ENCODE measurements at regions not wholly inside any gene's neighbourhood (a gene's known extent, or its start where the extent isn't known, plus 50 kb on each side); places are given as distances from the start of the nearest gene placed in this dataset.

- H3K27me3 Mint-ChIP-seq (ENCODE audit: low read depth), result no peaks in the 10 kb centered on the region
- H3K9me3 Mint-ChIP-seq, result peaks cover 8% of the 10 kb centered on the region
- H3K36me3 Mint-ChIP-seq (ENCODE audit: low read depth), result no peaks in the 10 kb centered on the region
Observed at GRCh38 chr1:5405263-5405662, 587.0 kb downstream of the NPHP4 start.

GRCh38 chr1:5404412-5405203 lies 587.6 kb downstream of the NPHP4 start:
- Mint-ChIP-seq H3K27ac (no peak overlapping the region), H3K4me1 (ENCODE audit: low read depth) (peaks cover 4% of the 10 kb centered on the region), H3K4me3 (no peak overlapping the region), H3K36me3 (ENCODE audit: low read depth) (no peaks in the 10 kb centered on the region), H3K9me3 (peaks cover 8% of the 10 kb centered on the region), H3K27me3 (ENCODE audit: low read depth) (no peaks in the 10 kb centered on the region)
- DNase-seq (ENCODE audit: low spot score), result no peak

More at GRCh38 chr1:5405263-5405662, 587.0 kb downstream of the NPHP4 start:
- Mint-ChIP-seq H3K4me3 (no peak overlapping the region), H3K4me1 (ENCODE audit: low read depth) (no peaks in the 10 kb centered on the region), H3K27ac (no peak overlapping the region)
- no peak for DNase-seq (ENCODE audit: low spot score)

- Mint-ChIP-seq H3K27ac (no peak overlapping the region), H3K4me3 (no peak overlapping the region), H3K9me3 (peaks cover 8% of the 10 kb centered on the region), H3K36me3 (ENCODE audit: low read depth) (no peaks in the 10 kb centered on the region), H3K4me1 (ENCODE audit: low read depth) (peaks cover 4% of the 10 kb centered on the region), H3K27me3 (ENCODE audit: low read depth) (no peaks in the 10 kb centered on the region)
- no peak for DNase-seq (ENCODE audit: low spot score)
Observed at GRCh38 chr1:5403935-5404334, 588.3 kb downstream of the NPHP4 start.

- H3K27me3 Mint-ChIP-seq (ENCODE audit: low read depth), result no peaks in the 10 kb centered on the region
- H3K36me3 Mint-ChIP-seq (ENCODE audit: low read depth), result no peaks in the 10 kb centered on the region
- no peaks in the 10 kb centered on the region for H3K9me3 Mint-ChIP-seq
- H3K27ac Mint-ChIP-seq, result no peak overlapping the region
- no peak for DNase-seq (ENCODE audit: low spot score)
- H3K4me3 Mint-ChIP-seq, result no peak overlapping the region
- peaks cover 4% of the 10 kb centered on the region for H3K4me1 Mint-ChIP-seq (ENCODE audit: low read depth)
Observed at GRCh38 chr1:5402618-5403017, 589.6 kb downstream of the NPHP4 start.

- no peaks in the 10 kb centered on the region for H3K36me3 Mint-ChIP-seq (ENCODE audit: low read depth)
- no peak overlapping the region for H3K27ac Mint-ChIP-seq
- no peak for DNase-seq (ENCODE audit: low spot score)
Observed at GRCh38 chr1:5399771-5400170, 592.5 kb downstream of the NPHP4 start.

GRCh38 chr1:5396593-5396992 lies 595.6 kb downstream of the NPHP4 start:
- peaks cover 6% of the 10 kb centered on the region for H3K9me3 Mint-ChIP-seq
- peaks cover 9% of the 10 kb centered on the region for H3K27me3 Mint-ChIP-seq (ENCODE audit: low read depth)
- H3K27ac Mint-ChIP-seq, result no peak overlapping the region
- DNase-seq (ENCODE audit: low spot score), result no peak
- no peak overlapping the region for H3K4me3 Mint-ChIP-seq
- H3K4me1 Mint-ChIP-seq (ENCODE audit: low read depth), result peaks cover 4% of the 10 kb centered on the region
- no peaks in the 10 kb centered on the region for H3K36me3 Mint-ChIP-seq (ENCODE audit: low read depth)

More at GRCh38 chr1:5399771-5400170, 592.5 kb downstream of the NPHP4 start:
- H3K9me3 Mint-ChIP-seq, result peaks cover 6% of the 10 kb centered on the region
- no peaks in the 10 kb centered on the region for H3K27me3 Mint-ChIP-seq (ENCODE audit: low read depth)
- H3K4me3 Mint-ChIP-seq, result no peak overlapping the region
- H3K4me1 Mint-ChIP-seq (ENCODE audit: low read depth), result peaks cover 4% of the 10 kb centered on the region

GRCh38 chr1:5394111-5394510 lies 598.1 kb downstream of the NPHP4 start:
- no peak for DNase-seq (ENCODE audit: low spot score)
- Mint-ChIP-seq H3K27ac (no peak overlapping the region), H3K27me3 (ENCODE audit: low read depth) (peaks cover 11% of the 10 kb centered on the region), H3K36me3 (ENCODE audit: low read depth) (no peaks in the 10 kb centered on the region), H3K4me1 (ENCODE audit: low read depth) (peaks cover 6% of the 10 kb centered on the region), H3K9me3 (peaks cover 6% of the 10 kb centered on the region), H3K4me3 (no peak overlapping the region)

GRCh38 chr1:5393603-5394002 lies 598.6 kb downstream of the NPHP4 start:
- Mint-ChIP-seq H3K4me1 (ENCODE audit: low read depth) (peaks cover 11% of the 10 kb centered on the region), H3K4me3 (no peak overlapping the region), H3K27me3 (ENCODE audit: low read depth) (peaks cover 11% of the 10 kb centered on the region), H3K9me3 (peaks cover 6% of the 10 kb centered on the region), H3K27ac (no peak overlapping the region), H3K36me3 (ENCODE audit: low read depth) (no peaks in the 10 kb centered on the region)
- DNase-seq (ENCODE audit: low spot score), result no peak

- Mint-ChIP-seq H3K36me3 (ENCODE audit: low read depth) (no peaks in the 10 kb centered on the region), H3K9me3 (peaks cover 6% of the 10 kb centered on the region), H3K27me3 (ENCODE audit: low read depth) (peaks cover 11% of the 10 kb centered on the region), H3K4me1 (ENCODE audit: low read depth) (peaks cover 13% of the 10 kb centered on the region), H3K4me3 (no peak overlapping the region), H3K27ac (no peak overlapping the region)
- DNase-seq (ENCODE audit: low spot score), result no peak
Observed at GRCh38 chr1:5393146-5393545, 599.1 kb downstream of the NPHP4 start.

- DNase-seq (ENCODE audit: low spot score), result no peak
- peaks cover 13% of the 10 kb centered on the region for H3K4me1 Mint-ChIP-seq (ENCODE audit: low read depth)
- no peaks in the 10 kb centered on the region for H3K36me3 Mint-ChIP-seq (ENCODE audit: low read depth)
- peaks cover 6% of the 10 kb centered on the region for H3K9me3 Mint-ChIP-seq
- no peak overlapping the region for H3K27ac Mint-ChIP-seq
- peaks cover 11% of the 10 kb centered on the region for H3K27me3 Mint-ChIP-seq (ENCODE audit: low read depth)
- H3K4me3 Mint-ChIP-seq, result no peak overlapping the region
Observed at GRCh38 chr1:5391725-5392124, 600.5 kb downstream of the NPHP4 start.

- no peaks in the 10 kb centered on the region for H3K36me3 Mint-ChIP-seq (ENCODE audit: low read depth)
- peaks cover 13% of the 10 kb centered on the region for H3K4me1 Mint-ChIP-seq (ENCODE audit: low read depth)
- peaks cover 3% of the 10 kb centered on the region for H3K9me3 Mint-ChIP-seq
- H3K27ac Mint-ChIP-seq, result no peak overlapping the region
- peaks cover 11% of the 10 kb centered on the region for H3K27me3 Mint-ChIP-seq (ENCODE audit: low read depth)
- H3K4me3 Mint-ChIP-seq, result no peak overlapping the region
- no peak for DNase-seq (ENCODE audit: low spot score)
Observed at GRCh38 chr1:5390504-5390903, 601.7 kb downstream of the NPHP4 start.

GRCh38 chr1:5389101-5389885 lies 602.9 kb downstream of the NPHP4 start:
- H3K27ac Mint-ChIP-seq, result peak overlapping the region; percentile 91
- no peak for DNase-seq (ENCODE audit: low spot score)
- peaks cover 13% of the 10 kb centered on the region for H3K4me1 Mint-ChIP-seq (ENCODE audit: low read depth)
- H3K4me3 Mint-ChIP-seq, result peak overlapping the region; percentile 79
- no peaks in the 10 kb centered on the region for H3K9me3 Mint-ChIP-seq
- H3K27me3 Mint-ChIP-seq (ENCODE audit: low read depth), result peaks cover 11% of the 10 kb centered on the region
- no peaks in the 10 kb centered on the region for H3K36me3 Mint-ChIP-seq (ENCODE audit: low read depth)

- peak overlapping the region; percentile 91 for H3K27ac Mint-ChIP-seq
- no peak for DNase-seq (ENCODE audit: low spot score)
- peak overlapping the region; percentile 79 for H3K4me3 Mint-ChIP-seq
- H3K4me1 Mint-ChIP-seq (ENCODE audit: low read depth), result peaks cover 13% of the 10 kb centered on the region
- no peaks in the 10 kb centered on the region for H3K36me3 Mint-ChIP-seq (ENCODE audit: low read depth)
- peaks cover 11% of the 10 kb centered on the region for H3K27me3 Mint-ChIP-seq (ENCODE audit: low read depth)
- no peaks in the 10 kb centered on the region for H3K9me3 Mint-ChIP-seq
Observed at GRCh38 chr1:5388622-5389021, 603.6 kb downstream of the NPHP4 start.

GRCh38 chr1:5386371-5386770 lies 605.9 kb downstream of the NPHP4 start:
- Mint-ChIP-seq H3K4me3 (no peak overlapping the region), H3K27me3 (ENCODE audit: low read depth) (peaks cover 2% of the 10 kb centered on the region), H3K36me3 (ENCODE audit: low read depth) (no peaks in the 10 kb centered on the region), H3K4me1 (ENCODE audit: low read depth) (peaks cover 13% of the 10 kb centered on the region), H3K9me3 (no peaks in the 10 kb centered on the region), H3K27ac (no peak overlapping the region)
- DNase-seq (ENCODE audit: low spot score), result no peak

Measured in T-helper 2 cell treated with Interferon-gamma antibody and Interleukin-4, amounts not matched to agents 5 μg/mL and 100 μg/mL, for 36 hours (primary cell).